Psoas muscle (tissue), 7 donors: ENCODE measurements at regions not wholly inside any gene's neighbourhood (a gene's known extent, or its start where the extent isn't known, plus 50 kb on each side); places are given as distances from the start of the nearest gene placed in this dataset.

Source experiments
- ATAC-seq, 4 donors: fragments of 200-7000 bp; cut with Tn5 transposase; one replicate each; pipeline ENCODE4 v1.9.1; 2020; ENCODE audit warnings: moderate library complexity in 3 of 4, mild to moderate bottlenecking in 2 of 4
- DNase-seq, 2 donors: peaks; one replicate each; pipeline ENCODE4 v3.0.0-alpha.2; 2020
- H3K27ac ChIP-seq: fragments of 200-600 bp; one replicate; pipeline ENCODE4 v1.8.0; 2022
- H3K27me3 ChIP-seq, 3 donors: fragments of 200-600 bp in 1 of 3; one replicate each; pipeline versions ENCODE4 v1.6.1 to v1.8.0; 2013 to 2022; ENCODE audit warnings: low read length in 2 of 3, mild to moderate bottlenecking in 2 of 3, moderate library complexity in 1 of 3; ENCODE audit not compliant: insufficient read depth in 3 of 3
- H3K36me3 ChIP-seq, 2 donors: fragments of 200-600 bp in 1 of 2; one replicate each; pipeline versions ENCODE4 v1.6.1 to v1.8.0; 2013 to 2022; ENCODE audit warnings: low read depth in 1 of 2, mild to moderate bottlenecking in 1 of 2, moderate library complexity in 1 of 2; ENCODE audit not compliant: insufficient read depth in 1 of 2
- H3K4me1 ChIP-seq: fragments of 200-600 bp; one replicate; pipeline ENCODE4 v1.8.0; 2022
- H3K4me3 ChIP-seq: fragments of 200-600 bp; one replicate; pipeline ENCODE4 v1.8.0; 2022; ENCODE audit warnings: mild to moderate bottlenecking
- H3K9me3 ChIP-seq: fragments of 200-600 bp; one replicate; pipeline ENCODE4 v1.8.0; 2022
- CTCF ChIP-seq: fragments of 200-600 bp; IDR thresholded peaks from one replicate; pipeline ENCODE4 v1.8.0; 2022; ENCODE audit warnings: antibody characterized with exemption
- WGBS, 3 donors: extraction: QIAGEN DNeasy Blood & Tissue Kit; methylation state at CpG; one replicate each; pipeline versions ENCODE4 v1.1.6 to v1.1.7; 2013; 5-methylcytosine and 5-hydroxymethylcytosine counted together
- intact Hi-C, 2 donors: fragments of 100-400 bp; cut with DNase I; formaldehyde crosslinking; loops; one replicate each; pipeline versions ENCODE4 v1.11.0 to v1.14.2; 2022
- donor health status: healthy with polysubstance abuse.
- donor health status: DM: no; HTN: no; CAD: no; lungs with moderate emphysema.
- donor health status: Bipolar disorder and iron deficiency.
- donor health status: healthy.
- donor health status: DM: yes; HTN: yes; CAD: no.
- donor health status: DM: no; HTN: no; CAD: no.
- donor health status: DM: yes; HTN: yes; CAD: no.

- DNase-seq (no peak), ATAC-seq (no peak)
- intact Hi-C loops, result no loop called here
- H3K4me3 ChIP-seq, result no peak overlapping the region
- no peak for TF ChIP-seq CTCF
- H3K9me3 ChIP-seq, result no peaks in the 10 kb centered on the region
- H3K27ac ChIP-seq, result no peak overlapping the region
- WGBS, 3 donors, result 34 to 46% (median 38%) methylated on average over 8 of the region's 8 CpGs
- no peaks in the 10 kb centered on the region for H3K36me3 ChIP-seq
- no peaks in the 10 kb centered on the region for H3K4me1 ChIP-seq
- H3K27me3 ChIP-seq, result peaks cover 0 to 2% (median 0%) of the 10 kb centered on the region in 3 donors
These were observed 233.0 kb downstream of the WDR11 start for GRCh38 chr10:121084016-121084674.

- ATAC-seq, result no peak
- H3K36me3 ChIP-seq, result no peaks in the 10 kb centered on the region
- WGBS, 3 donors, result 61 to 71% (median 63%) methylated on average over 7 of the region's 7 CpGs
- intact Hi-C loops, result no loop called here
- H3K27me3 ChIP-seq, result peaks cover 0 to 2% (median 0%) of the 10 kb centered on the region in 3 donors
- no peak for DNase-seq
- no peaks in the 10 kb centered on the region for H3K4me1 ChIP-seq
- H3K9me3 ChIP-seq, result no peaks in the 10 kb centered on the region
- H3K27ac ChIP-seq, result no peak overlapping the region
- no peak for TF ChIP-seq CTCF
- no peak overlapping the region for H3K4me3 ChIP-seq
These were observed 233.5 kb downstream of the WDR11 start for GRCh38 chr10:121084675-121085070.

- WGBS, 3 donors, result 51 to 72% (median 60%) methylated on average over 6 of the region's 6 CpGs
- Histone ChIP-seq H3K36me3 (no peaks in the 10 kb centered on the region), H3K4me1 (no peaks in the 10 kb centered on the region), H3K4me3 (no peak overlapping the region), H3K27ac (no peak overlapping the region), H3K27me3 (peaks cover 0 to 2% (median 0%) of the 10 kb centered on the region in 3 donors), H3K9me3 (no peaks in the 10 kb centered on the region)
- TF ChIP-seq CTCF, result no peak
- ATAC-seq, result no peak
- DNase-seq, result no peak
- intact Hi-C loops, result no loop called here
These were observed 234.2 kb downstream of the WDR11 start for GRCh38 chr10:121085367-121085766.

GRCh38 chr10:121087129-121087528 is 236.0 kb downstream of the WDR11 start:
- ATAC-seq, result no peak
- 69 to 78% (median 75%) methylated on average over 9 of the region's 9 CpGs for WGBS, 3 donors

More at GRCh38 chr10:121087129-121087528, 236.0 kb downstream of the WDR11 start:
- Histone ChIP-seq H3K36me3 (no peaks in the 10 kb centered on the region), H3K4me1 (no peaks in the 10 kb centered on the region), H3K27me3 (peaks cover 0 to 2% (median 0%) of the 10 kb centered on the region in 3 donors), H3K9me3 (no peaks in the 10 kb centered on the region), H3K4me3 (no peak overlapping the region), H3K27ac (no peak overlapping the region)
- TF ChIP-seq CTCF, result no peak
- DNase-seq, result no peak
- intact Hi-C loops, result no loop called here
